ENCODE measurements at regions not wholly inside any gene's neighbourhood (a gene's known extent, or its start where the extent isn't known, plus 50 kb on each side); places are given as distances from the start of the nearest gene placed in this dataset.

GRCh38 chrX:39189431-39189830, 388.2 kb downstream of the MID1IP1 start:
- Histone ChIP-seq H3K4me3 (ENCODE audit: low read depth, low read length) (no peak overlapping the region), H3K27me3 (ENCODE audit: control insufficient read depth, insufficient read depth, low read length) (no peaks in the 10 kb centered on the region), H3K36me3 (ENCODE audit: control insufficient read depth, insufficient read depth, low read length) (no peaks in the 10 kb centered on the region)
- TF ChIP-seq CTCF (IDR thresholded peaks at IDR 0.05; ENCODE audit: insufficient read depth, low read length, poor library complexity, severe bottlenecking) = no peak
- no peak for DNase-seq (ENCODE audit: low read depth)

GRCh38 chrX:39194673-39195072, 393.4 kb downstream of the MID1IP1 start:
- TF ChIP-seq CTCF (IDR thresholded peaks at IDR 0.05; ENCODE audit: insufficient read depth, low read length, poor library complexity, severe bottlenecking) = no peak

GRCh38 chrX:39195156-39195555, 393.9 kb downstream of the MID1IP1 start:
- no peak overlapping the region for H3K4me3 ChIP-seq (ENCODE audit: low read depth, low read length)
- H3K27me3 ChIP-seq (ENCODE audit: control insufficient read depth, insufficient read depth, low read length) = no peaks in the 10 kb centered on the region
- TF ChIP-seq CTCF (IDR thresholded peaks at IDR 0.05; ENCODE audit: insufficient read depth, low read length, poor library complexity, severe bottlenecking) = no peak
- H3K36me3 ChIP-seq (ENCODE audit: control insufficient read depth, insufficient read depth, low read length) = no peaks in the 10 kb centered on the region
- DNase-seq (ENCODE audit: low read depth) = no peak

More at GRCh38 chrX:39194673-39195072, 393.4 kb downstream of the MID1IP1 start:
- Histone ChIP-seq H3K27me3 (ENCODE audit: control insufficient read depth, insufficient read depth, low read length) (no peaks in the 10 kb centered on the region), H3K4me3 (ENCODE audit: low read depth, low read length) (no peak overlapping the region), H3K36me3 (ENCODE audit: control insufficient read depth, insufficient read depth, low read length) (no peaks in the 10 kb centered on the region)
- no peak for DNase-seq (ENCODE audit: low read depth)

- no peak for TF ChIP-seq CTCF (IDR thresholded peaks at IDR 0.05; ENCODE audit: insufficient read depth, low read length, poor library complexity, severe bottlenecking)
- DNase-seq (ENCODE audit: low read depth) = peak; percentile 48
- Histone ChIP-seq H3K4me3 (ENCODE audit: low read depth, low read length) (no peak overlapping the region), H3K36me3 (ENCODE audit: control insufficient read depth, insufficient read depth, low read length) (no peaks in the 10 kb centered on the region), H3K27me3 (ENCODE audit: control insufficient read depth, insufficient read depth, low read length) (no peaks in the 10 kb centered on the region)
These were observed 395.2 kb downstream of the MID1IP1 start for GRCh38 chrX:39196192-39197102.

- DNase-seq (ENCODE audit: low read depth) = no peak
- Histone ChIP-seq H3K4me3 (ENCODE audit: low read depth, low read length) (no peak overlapping the region), H3K36me3 (ENCODE audit: control insufficient read depth, insufficient read depth, low read length) (no peaks in the 10 kb centered on the region), H3K27me3 (ENCODE audit: control insufficient read depth, insufficient read depth, low read length) (no peaks in the 10 kb centered on the region)
- TF ChIP-seq CTCF (IDR thresholded peaks at IDR 0.05; ENCODE audit: insufficient read depth, low read length, poor library complexity, severe bottlenecking) = no peak
These were observed 398.2 kb downstream of the MID1IP1 start for GRCh38 chrX:39199429-39199828.
